Stimulated activated CD4-positive, alpha-beta T cell treated with anti-CD3 and anti-CD28 coated beads, Interleukin-2, amount 100 ng/mL, for 24 hours (primary cell): ENCODE measurements at regions not wholly inside any gene's neighbourhood (a gene's known extent, or its start where the extent isn't known, plus 50 kb on each side); places are given as distances from the start of the nearest gene placed in this dataset.

Experiments used
- DNase-seq, 2 donors: peaks; one replicate each; pipeline ENCODE4 v3.0.0-alpha.2; 2020

GRCh38 chr6:122028933-122029522 is 370.4 kb upstream of the HSF2 start:
- no peak for DNase-seq

- no peak for DNase-seq
Observed at GRCh38 chr6:122033564-122034181, 365.8 kb upstream of the HSF2 start.

GRCh38 chr6:122035173-122035572 is 364.3 kb upstream of the HSF2 start:
- DNase-seq: no peak

GRCh38 chr6:122040261-122040660 is 359.2 kb upstream of the HSF2 start:
- DNase-seq: no peak

GRCh38 chr6:122042380-122042779 is 357.1 kb upstream of the HSF2 start:
- no peak for DNase-seq

GRCh38 chr6:122042960-122043735 is 356.3 kb upstream of the HSF2 start:
- no peak for DNase-seq

- DNase-seq: no peak
Observed at GRCh38 chr6:122048570-122048969, 350.9 kb upstream of the HSF2 start.

- DNase-seq: no peak
Observed at GRCh38 chr6:122049341-122049740, 350.1 kb upstream of the HSF2 start.

- no peak for DNase-seq
Observed at GRCh38 chr6:122050242-122050755, 349.2 kb upstream of the HSF2 start.

- no peak for DNase-seq
Observed at GRCh38 chr6:122052346-122052900, 347.0 kb upstream of the HSF2 start.

GRCh38 chr6:122059918-122060317 is 339.5 kb upstream of the HSF2 start:
- DNase-seq: no peak

- no peak for DNase-seq
Observed at GRCh38 chr6:122061855-122062254, 337.6 kb upstream of the HSF2 start.

- DNase-seq: no peak
Observed at GRCh38 chr6:122063076-122063475, 336.4 kb upstream of the HSF2 start.

- DNase-seq: no peak
Observed at GRCh38 chr6:122063761-122064160, 335.7 kb upstream of the HSF2 start.

GRCh38 chr6:122066200-122066599 is 333.3 kb upstream of the HSF2 start:
- no peak for DNase-seq

GRCh38 chr6:122068291-122068769 is 331.1 kb upstream of the HSF2 start:
- no peak for DNase-seq

GRCh38 chr6:122069932-122070331 is 329.5 kb upstream of the HSF2 start:
- DNase-seq: no peak

- DNase-seq: no peak
Observed at GRCh38 chr6:122072014-122072647, 327.3 kb upstream of the HSF2 start.

GRCh38 chr6:122075084-122075838 is 324.2 kb upstream of the HSF2 start:
- no peak for DNase-seq

- DNase-seq: no peak
Observed at GRCh38 chr6:122075917-122076316, 323.5 kb upstream of the HSF2 start.

- DNase-seq: no peak
Observed at GRCh38 chr6:122077603-122078002, 321.8 kb upstream of the HSF2 start.

- no peak for DNase-seq
Observed at GRCh38 chr6:122078481-122078880, 321.0 kb upstream of the HSF2 start.
